ENCODE measurements at regions not wholly inside any gene's neighbourhood (a gene's known extent, or its start where the extent isn't known, plus 50 kb on each side); places are given as distances from the start of the nearest gene placed in this dataset.
A peak's percentile ranks its signal among the peaks of the same experiment; 100 is the strongest.
"Not testable (repeated sequence)": the region's sequence is repeated elsewhere in the genome, so short reads cannot be mapped to it uniquely, and the experiment has no call there.

DNA sequence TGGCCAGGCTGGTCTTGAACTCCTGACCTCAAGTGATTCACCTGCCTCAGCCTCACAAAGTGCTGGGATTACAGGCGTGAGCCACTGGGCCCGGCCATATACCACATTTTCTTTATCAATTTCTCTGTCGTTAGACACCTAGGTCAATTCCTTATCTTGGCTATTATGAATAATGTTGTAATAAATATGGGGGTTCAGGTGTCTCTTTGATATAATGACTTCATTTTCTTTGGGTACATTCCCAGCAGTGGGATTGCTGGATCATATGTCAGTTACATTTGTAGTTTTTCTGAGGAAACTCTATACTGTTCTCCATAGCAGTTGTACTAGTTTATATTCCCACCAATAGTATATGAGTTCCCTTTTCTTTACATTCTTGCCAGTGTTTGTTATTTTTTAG is 67.8 kb upstream of the DDHD1 start:
- no peak overlapping the region for H3K4me2 ChIP-seq (ENCODE audit: low read depth, low read length, poor library complexity, severe bottlenecking)

DNA sequence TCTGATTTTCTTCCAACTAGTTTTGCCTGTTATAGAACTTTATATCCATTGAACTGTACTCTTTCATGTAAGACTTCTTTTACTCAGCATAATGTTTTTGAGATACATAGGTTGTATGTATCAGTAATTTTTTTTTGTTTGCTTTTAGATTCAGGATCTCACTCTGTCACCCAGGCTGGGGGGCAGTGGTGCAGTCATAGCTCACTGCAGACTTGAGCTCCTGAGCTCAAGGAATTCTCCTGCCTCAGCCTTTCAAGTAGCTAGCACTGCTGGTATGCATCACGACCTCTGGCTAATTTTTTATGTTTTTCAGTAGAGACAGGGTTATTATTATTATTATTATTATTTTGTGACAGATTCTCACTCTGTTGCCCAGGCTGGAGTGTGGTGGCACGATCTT is 65.0 kb upstream of the DDHD1 start:
- Histone ChIP-seq H2AFZ (ENCODE audit: low read depth, low read length, severe bottlenecking) (peak overlapping the region; percentile 100), H4K20me1 (ENCODE audit: low read depth, low read length) (no peaks in the 10 kb centered on the region), H3K4me2 (ENCODE audit: low read depth, low read length, poor library complexity, severe bottlenecking) (peak overlapping the region; percentile 94), H3K79me2 (ENCODE audit: insufficient read depth, low read length) (no peaks in the 10 kb centered on the region), H3F3A (ENCODE audit: insufficient read depth) (no peaks in the 10 kb centered on the region; the same call in 1 of the 2 replicates), H3K9ac (ENCODE audit: low read length) (peak overlapping the region; percentile 81), H3K4me3 (ENCODE audit: insufficient read depth, low read length, poor library complexity, severe bottlenecking) (peak overlapping the region; percentile 69), H3K9me3 (ENCODE audit: insufficient read depth, low read length) (no peaks in the 10 kb centered on the region), H3K27me3 (ENCODE audit: low read length) (no peaks in the 10 kb centered on the region), H3K9me2 (replicated peaks; ENCODE audit: insufficient read depth, low read length) (no peaks in the 10 kb centered on the region), H3K36me3 (ENCODE audit: low read length) (no peaks in the 10 kb centered on the region), H3K27ac (ENCODE audit: low read depth, low read length) (peak overlapping the region; percentile 43)
- no peak for TF ChIP-seq EZH2phosphoT487 (conservative IDR thresholded peaks at IDR 0.05; ENCODE audit: low read length)
- TF ChIP-seq, protein P1, sequence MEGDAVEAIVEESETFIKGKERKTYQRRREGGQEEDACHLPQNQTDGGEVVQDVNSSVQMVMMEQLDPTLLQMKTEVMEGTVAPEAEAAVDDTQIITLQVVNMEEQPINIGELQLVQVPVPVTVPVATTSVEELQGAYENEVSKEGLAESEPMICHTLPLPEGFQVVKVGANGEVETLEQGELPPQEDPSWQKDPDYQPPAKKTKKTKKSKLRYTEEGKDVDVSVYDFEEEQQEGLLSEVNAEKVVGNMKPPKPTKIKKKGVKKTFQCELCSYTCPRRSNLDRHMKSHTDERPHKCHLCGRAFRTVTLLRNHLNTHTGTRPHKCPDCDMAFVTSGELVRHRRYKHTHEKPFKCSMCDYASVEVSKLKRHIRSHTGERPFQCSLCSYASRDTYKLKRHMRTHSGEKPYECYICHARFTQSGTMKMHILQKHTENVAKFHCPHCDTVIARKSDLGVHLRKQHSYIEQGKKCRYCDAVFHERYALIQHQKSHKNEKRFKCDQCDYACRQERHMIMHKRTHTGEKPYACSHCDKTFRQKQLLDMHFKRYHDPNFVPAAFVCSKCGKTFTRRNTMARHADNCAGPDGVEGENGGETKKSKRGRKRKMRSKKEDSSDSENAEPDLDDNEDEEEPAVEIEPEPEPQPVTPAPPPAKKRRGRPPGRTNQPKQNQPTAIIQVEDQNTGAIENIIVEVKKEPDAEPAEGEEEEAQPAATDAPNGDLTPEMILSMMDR (IDR thresholded peaks at IDR 0.05; ENCODE audit: insufficient read depth, low read length, poor library complexity, severe bottlenecking) = no peak

More for the DNA sequence above, 67.8 kb upstream of the DDHD1 start:
- H2AFZ ChIP-seq (ENCODE audit: low read depth, low read length, severe bottlenecking) = no peak overlapping the region
- no peak overlapping the region for H3K9ac ChIP-seq (ENCODE audit: low read length)
- no peaks in the 10 kb centered on the region for H3K36me3 ChIP-seq (ENCODE audit: low read length)
- H3K9me3 ChIP-seq (ENCODE audit: insufficient read depth, low read length) = no peaks in the 10 kb centered on the region
- H3F3A ChIP-seq (ENCODE audit: insufficient read depth) = no peaks in the 10 kb centered on the region; the same call in 1 of the 2 replicates
- H3K27me3 ChIP-seq (ENCODE audit: low read length) = no peaks in the 10 kb centered on the region
- H3K27ac ChIP-seq (ENCODE audit: low read depth, low read length) = no peak overlapping the region
- TF ChIP-seq, protein P1 (IDR thresholded peaks at IDR 0.05; ENCODE audit: insufficient read depth, low read length, poor library complexity, severe bottlenecking) = no peak
- no peak for TF ChIP-seq EZH2phosphoT487 (conservative IDR thresholded peaks at IDR 0.05; ENCODE audit: low read length)
- no peaks in the 10 kb centered on the region for H3K9me2 ChIP-seq (replicated peaks; ENCODE audit: insufficient read depth, low read length)
- no peaks in the 10 kb centered on the region for H3K79me2 ChIP-seq (ENCODE audit: insufficient read depth, low read length)
- no peaks in the 10 kb centered on the region for H4K20me1 ChIP-seq (ENCODE audit: low read depth, low read length)
- H3K4me3 ChIP-seq (ENCODE audit: insufficient read depth, low read length, poor library complexity, severe bottlenecking) = no peak overlapping the region

- Histone ChIP-seq H3K9me2 (replicated peaks; ENCODE audit: insufficient read depth, low read length) (no peaks in the 10 kb centered on the region), H3K79me2 (ENCODE audit: insufficient read depth, low read length) (no peaks in the 10 kb centered on the region), H3K9me3 (ENCODE audit: insufficient read depth, low read length) (no peaks in the 10 kb centered on the region), H3K27me3 (ENCODE audit: low read length) (no peaks in the 10 kb centered on the region), H3K9ac (ENCODE audit: low read length) (peak overlapping the region; percentile 81), H3K27ac (ENCODE audit: low read depth, low read length) (peak overlapping the region; percentile 43), H3K4me3 (ENCODE audit: insufficient read depth, low read length, poor library complexity, severe bottlenecking) (peak overlapping the region; percentile 69), H4K20me1 (ENCODE audit: low read depth, low read length) (no peaks in the 10 kb centered on the region), H2AFZ (ENCODE audit: low read depth, low read length, severe bottlenecking) (peak overlapping the region; percentile 100), H3F3A (ENCODE audit: insufficient read depth) (no peaks in the 10 kb centered on the region; the same call in 1 of the 2 replicates), H3K4me2 (ENCODE audit: low read depth, low read length, poor library complexity, severe bottlenecking) (peak overlapping the region; percentile 94), H3K36me3 (ENCODE audit: low read length) (no peaks in the 10 kb centered on the region)
- TF ChIP-seq EZH2phosphoT487 (conservative IDR thresholded peaks at IDR 0.05; ENCODE audit: low read length) = no peak
- TF ChIP-seq, protein P1 (IDR thresholded peaks at IDR 0.05; ENCODE audit: insufficient read depth, low read length, poor library complexity, severe bottlenecking) = no peak
Measured at GRCh38 chr14:53217316-53217994, 64.3 kb upstream of the DDHD1 start.

- H3K36me3 ChIP-seq (ENCODE audit: low read length); H3K9me2 ChIP-seq (replicated peaks; ENCODE audit: insufficient read depth, low read length); H4K20me1 ChIP-seq (ENCODE audit: low read depth, low read length); H3F3A ChIP-seq (ENCODE audit: insufficient read depth); H3K79me2 ChIP-seq (ENCODE audit: insufficient read depth, low read length); H3K9me3 ChIP-seq (ENCODE audit: insufficient read depth, low read length); H3K27me3 ChIP-seq (ENCODE audit: low read length); H3K27ac ChIP-seq (ENCODE audit: low read depth, low read length): not testable (repeated sequence)
- peak overlapping the region; percentile 81; the same call in 1 of the 2 replicates for H3K9ac ChIP-seq (ENCODE audit: low read length)
- H3K4me3 ChIP-seq (ENCODE audit: insufficient read depth, low read length, poor library complexity, severe bottlenecking) = peak overlapping the region; percentile 69
- peak overlapping the region; percentile 94 for H3K4me2 ChIP-seq (ENCODE audit: low read depth, low read length, poor library complexity, severe bottlenecking)
- H2AFZ ChIP-seq (ENCODE audit: low read depth, low read length, severe bottlenecking) = peak overlapping the region; percentile 100
Measured at GRCh38 chr14:53216955-53217315, 63.8 kb upstream of the DDHD1 start.

- H3K4me2 ChIP-seq (ENCODE audit: low read depth, low read length, poor library complexity, severe bottlenecking); H4K20me1 ChIP-seq (ENCODE audit: low read depth, low read length); H3K27me3 ChIP-seq (ENCODE audit: low read length); H3K4me3 ChIP-seq (ENCODE audit: insufficient read depth, low read length, poor library complexity, severe bottlenecking); H3K79me2 ChIP-seq (ENCODE audit: insufficient read depth, low read length); H3K36me3 ChIP-seq (ENCODE audit: low read length); H3F3A ChIP-seq (ENCODE audit: insufficient read depth); H3K9ac ChIP-seq (ENCODE audit: low read length); H3K9me2 ChIP-seq (replicated peaks; ENCODE audit: insufficient read depth, low read length); H2AFZ ChIP-seq (ENCODE audit: low read depth, low read length, severe bottlenecking); H3K27ac ChIP-seq (ENCODE audit: low read depth, low read length); H3K9me3 ChIP-seq (ENCODE audit: insufficient read depth, low read length): not testable (repeated sequence)
Measured at GRCh38 chr14:53216478-53216877, 63.4 kb upstream of the DDHD1 start.

Measured in SU-DHL-6 (cell line).